RPMI7951 (cell line): ENCODE measurements at regions not wholly inside any gene's neighbourhood (a gene's known extent, or its start where the extent isn't known, plus 50 kb on each side); places are given as distances from the start of the nearest gene placed in this dataset.
A peak's percentile ranks its signal among the peaks of the same experiment; 100 is the strongest.

ENCODE experiments used
- DNase-seq: peaks from one replicate; pipeline ENCODE4 v3.0.0-alpha.2; 2012; ENCODE audit warnings: low read depth

DNA sequence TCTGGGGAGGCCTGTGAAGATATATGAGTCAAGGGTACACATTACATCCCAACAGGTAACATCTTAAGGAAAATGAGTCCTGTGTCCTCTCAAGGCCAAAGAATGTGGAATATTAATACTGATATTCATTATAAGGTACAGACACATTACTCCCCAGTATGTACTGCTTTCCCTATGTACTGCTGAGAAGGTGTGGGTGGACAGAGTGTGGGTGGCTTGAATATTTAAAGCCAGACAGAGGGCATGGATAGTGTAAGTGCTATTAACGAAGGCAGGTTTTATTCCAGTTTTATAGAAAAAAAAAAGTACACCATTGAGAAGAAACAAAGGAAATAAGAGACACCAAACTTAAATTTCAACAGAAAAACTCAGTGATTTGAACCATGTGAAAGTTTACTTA lies 1054.4 kb downstream of the XPNPEP1 start:
- DNase-seq = no peak

DNA sequence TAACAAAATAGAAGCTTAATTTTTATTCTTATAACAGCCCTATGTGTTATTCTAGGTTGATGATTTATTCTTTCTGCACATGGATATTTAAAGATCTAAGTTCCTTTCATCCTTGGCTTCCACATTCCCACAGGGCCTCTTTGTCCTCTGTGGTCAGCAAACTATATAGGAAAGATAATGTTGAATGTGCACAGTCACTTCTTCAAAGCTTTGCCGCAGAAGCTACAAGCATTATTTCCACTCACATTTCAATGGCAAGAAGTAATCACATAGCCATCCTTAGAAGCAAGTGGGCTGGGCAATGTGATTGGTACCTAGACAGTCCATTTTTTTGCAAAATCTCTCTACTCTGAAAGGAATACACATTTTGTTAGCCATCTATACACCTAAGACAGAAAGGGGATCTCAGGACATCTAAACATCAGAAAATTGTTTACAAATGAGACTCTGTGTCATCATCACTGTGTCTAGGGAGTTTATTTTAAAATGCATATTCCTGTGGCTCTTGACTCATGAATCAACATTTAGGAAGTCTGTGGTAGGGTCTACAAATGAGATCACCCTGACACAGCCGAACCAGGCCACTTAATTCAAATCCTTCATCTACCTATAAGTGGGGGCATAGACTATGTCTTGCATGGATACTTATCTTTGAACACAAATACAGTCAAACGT lies 1060.5 kb downstream of the XPNPEP1 start:
- peak; percentile 10 for DNase-seq

DNA sequence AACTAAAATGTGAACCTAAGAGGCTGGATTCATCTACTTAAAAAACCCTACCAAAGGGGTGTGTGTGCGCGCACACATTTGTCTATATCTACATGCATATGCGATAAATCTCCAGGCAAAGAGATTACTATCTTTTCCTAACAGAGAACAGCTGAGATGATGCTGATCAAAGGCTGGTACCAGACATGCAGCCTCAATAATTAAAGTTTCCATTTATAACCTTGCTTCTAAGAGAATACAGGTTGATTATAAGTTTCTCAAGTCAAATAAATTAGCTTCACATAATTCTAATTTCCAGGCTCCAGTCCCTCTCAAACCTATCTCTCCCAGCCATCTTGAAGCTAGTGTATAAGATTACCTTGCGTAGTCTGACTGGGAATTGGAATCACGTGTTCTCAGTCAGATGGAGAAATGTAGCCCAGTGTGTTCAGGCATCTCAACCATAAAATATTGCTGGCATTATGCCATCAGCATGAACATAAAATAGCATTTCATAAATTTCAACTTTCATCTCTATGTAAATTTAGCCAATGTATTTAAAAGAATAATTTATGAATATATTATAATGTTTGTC lies 1062.0 kb downstream of the XPNPEP1 start:
- no peak for DNase-seq

DNA sequence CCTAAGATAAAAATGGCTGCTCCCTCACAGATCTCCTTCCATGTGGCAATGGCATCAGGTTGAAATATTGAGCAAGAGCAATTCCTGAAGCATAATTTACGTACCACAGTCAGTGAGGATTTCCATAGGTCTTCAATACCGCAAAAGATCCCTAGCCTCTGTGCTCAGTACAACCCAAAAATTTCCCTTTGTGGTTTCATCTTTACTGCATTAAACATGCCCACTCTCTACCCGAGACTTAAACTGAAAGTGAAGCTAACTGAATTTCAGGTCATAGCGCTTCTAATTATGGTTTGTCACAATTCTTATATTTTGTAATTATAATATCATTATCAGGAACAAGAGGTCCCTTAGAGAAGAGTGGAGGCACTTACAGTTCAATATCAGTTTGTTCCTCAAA lies 1071.1 kb downstream of the XPNPEP1 start:
- DNase-seq = peak; percentile 37

DNA sequence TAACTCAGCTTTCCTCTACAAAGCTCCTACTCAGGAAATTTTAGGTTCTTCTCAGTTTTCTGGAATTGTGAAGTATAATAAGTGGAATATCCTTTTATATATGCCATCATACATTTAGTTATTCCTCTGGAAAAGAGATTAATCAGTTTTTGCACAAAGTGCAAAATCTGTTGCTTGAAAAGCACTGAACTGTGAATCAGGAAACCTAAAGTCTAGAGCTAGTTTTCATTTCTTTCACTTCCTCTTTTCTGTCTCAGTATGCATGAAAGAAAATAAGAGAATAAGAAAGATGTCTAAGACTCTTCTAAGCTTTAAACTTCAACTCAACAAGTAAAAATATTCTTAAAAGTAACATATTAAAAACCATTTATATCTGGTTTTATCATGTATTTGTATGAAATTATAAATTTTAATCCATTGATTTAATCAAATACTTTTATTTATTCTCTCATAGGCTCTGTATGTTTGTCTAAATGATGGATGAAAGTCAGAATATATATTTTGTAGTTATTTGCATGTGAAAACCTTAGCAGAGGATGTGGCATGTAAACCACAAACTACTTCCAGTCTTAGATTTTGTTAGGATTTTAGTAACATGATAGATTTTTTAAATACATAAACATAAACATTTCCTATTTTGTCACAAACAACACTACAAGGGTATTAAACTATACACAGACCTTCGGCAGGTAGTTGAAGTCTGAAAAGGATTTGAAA lies 1073.0 kb downstream of the XPNPEP1 start:
- DNase-seq = no peak

DNA sequence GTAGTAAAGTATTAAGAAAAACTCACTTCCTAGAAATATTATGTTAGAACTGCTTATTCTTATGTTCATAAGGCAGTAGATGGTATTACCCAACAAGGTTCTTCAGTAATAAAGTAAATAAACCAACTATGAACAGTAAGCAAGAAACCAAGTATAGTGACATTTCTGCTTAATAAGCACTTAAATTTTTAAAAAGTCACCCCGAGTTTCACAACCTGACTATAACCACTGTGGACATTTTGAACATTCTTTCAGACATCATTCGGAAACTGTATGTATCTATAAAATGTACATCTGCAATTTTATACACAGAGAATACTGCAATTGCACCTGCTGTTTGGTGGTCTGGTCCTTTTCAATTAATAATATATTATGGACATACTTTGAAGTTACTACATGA lies 1073.6 kb downstream of the XPNPEP1 start:
- no peak for DNase-seq

DNA sequence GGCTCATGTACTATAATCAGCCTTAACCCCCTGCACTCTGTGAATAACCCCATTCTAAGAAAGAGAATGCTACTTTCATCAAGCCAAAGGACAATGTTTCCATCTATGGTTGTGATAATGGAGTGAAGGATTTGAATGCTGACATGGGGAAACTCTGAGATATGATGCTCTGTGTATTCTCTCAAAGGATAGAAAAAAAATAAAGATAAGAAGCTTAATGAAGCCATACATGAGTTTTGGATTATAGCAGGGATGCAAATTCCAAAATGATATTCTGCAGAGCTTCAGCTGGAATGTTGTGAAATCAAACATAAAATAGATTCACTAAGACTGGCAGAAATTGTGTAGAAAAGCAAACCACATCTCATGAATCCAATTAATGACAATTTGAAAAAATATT lies 1074.1 kb downstream of the XPNPEP1 start:
- no peak for DNase-seq

DNA sequence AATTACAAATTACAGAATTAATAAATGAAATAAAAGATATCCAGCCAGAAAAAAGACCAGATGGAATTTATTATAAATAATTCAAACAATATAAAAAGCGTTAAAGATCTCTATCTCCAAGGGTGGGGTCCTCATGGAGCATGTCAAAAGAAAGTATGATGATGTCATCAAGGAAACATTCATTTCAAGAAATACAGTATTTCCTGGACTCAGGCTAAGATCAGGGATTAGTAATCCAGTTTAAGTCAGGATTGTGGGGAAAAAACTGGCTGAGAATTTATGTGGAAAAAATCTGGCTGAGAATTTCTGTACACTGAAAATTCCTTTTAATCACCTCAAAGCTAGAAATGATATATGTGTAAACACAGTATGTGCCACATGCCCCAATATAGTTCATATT lies 1075.3 kb downstream of the XPNPEP1 start:
- DNase-seq = peak; percentile 9

DNA sequence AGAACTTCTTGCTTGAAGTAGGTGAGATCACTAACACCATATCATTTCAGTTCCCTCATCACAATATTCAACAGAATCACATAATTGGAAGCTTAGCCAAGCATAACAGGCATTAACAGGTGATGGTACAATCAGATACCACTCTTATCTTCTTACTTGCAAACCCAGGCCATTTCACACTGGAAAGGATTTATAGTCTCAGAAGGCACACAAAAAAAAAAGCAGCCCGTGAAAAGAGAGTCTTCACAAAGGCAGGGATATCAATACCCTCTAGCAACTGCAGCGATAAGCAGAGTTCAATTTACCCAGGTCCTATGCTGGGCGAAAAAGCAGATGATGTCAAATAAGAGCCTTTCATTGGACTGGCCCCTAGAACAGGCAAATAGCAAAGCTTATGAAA lies 1082.4 kb downstream of the XPNPEP1 start:
- DNase-seq = no peak

DNA sequence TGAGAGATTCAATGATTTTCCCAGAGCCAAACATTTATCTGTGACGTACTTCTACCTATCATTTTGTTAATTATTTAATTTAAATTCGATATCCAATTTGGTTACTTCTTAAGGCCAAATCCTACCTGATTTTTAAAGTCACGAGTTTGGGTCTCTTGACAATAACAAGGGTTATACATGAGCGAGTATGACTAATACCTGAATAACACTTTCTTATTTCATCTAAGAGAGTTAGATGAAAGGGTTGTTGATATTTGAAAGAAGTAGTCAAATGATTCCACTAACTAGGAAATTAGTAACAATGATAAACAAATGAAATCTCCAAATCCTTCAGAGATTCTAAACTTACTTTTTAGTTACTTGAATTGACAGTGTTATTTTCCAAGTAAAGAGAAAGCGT lies 1086.9 kb downstream of the XPNPEP1 start:
- DNase-seq = no peak

DNA sequence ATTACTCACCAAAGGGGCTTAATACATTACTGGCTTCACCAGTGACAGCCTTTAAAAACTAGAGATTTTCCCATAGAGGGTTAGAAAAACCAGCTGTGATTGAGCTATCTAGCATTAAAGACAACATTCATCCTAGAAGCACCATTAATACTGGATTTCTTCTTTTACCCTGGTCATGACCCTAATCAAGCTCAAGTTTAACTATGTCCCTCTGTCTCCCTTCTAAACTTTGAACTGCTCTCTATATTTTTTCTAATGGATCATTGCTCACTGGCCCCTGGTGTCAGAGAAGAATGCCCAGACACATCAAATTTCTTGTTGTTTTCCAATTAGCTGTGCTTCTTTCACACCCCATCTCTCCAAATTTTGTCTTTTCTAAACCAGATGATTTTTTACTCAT lies 1101.3 kb downstream of the XPNPEP1 start:
- DNase-seq = no peak

DNA sequence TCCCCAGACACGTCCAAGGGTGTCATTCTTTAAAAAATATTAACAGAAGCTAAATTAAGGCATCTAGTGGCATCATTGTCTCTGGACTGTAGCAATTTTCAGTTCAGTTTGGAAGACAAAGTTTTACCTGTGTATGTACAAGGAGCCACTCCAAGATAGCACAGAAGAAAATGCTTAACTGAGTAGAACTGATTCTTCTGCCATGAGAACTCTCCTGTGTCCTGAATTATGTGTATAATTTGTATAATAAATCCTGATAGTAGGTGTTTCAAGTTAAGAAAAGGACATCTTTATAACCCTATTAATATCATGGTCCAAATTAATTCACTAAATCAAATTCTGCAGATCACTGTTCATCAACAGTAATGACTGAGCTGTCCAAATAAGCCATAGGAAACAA lies 1104.0 kb downstream of the XPNPEP1 start:
- no peak for DNase-seq

DNA sequence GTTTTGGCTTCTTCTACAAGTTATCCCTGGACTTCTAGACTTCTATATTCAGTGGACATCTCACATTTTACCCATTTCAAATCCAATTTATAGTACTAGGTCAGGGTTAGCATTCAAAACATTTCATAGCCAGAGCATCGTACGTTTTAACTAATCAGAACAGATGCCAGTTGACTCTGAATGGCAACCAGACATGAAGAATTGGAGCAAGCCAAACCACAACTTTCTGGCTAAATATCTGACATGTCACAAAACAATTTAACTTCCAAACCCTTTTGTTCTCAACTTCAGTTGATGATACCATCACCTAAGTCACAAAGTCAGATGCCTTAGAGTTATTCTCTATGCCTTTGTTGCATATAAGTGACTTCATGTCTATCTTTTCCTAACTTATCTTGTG lies 1105.7 kb downstream of the XPNPEP1 start:
- DNase-seq = no peak

DNA sequence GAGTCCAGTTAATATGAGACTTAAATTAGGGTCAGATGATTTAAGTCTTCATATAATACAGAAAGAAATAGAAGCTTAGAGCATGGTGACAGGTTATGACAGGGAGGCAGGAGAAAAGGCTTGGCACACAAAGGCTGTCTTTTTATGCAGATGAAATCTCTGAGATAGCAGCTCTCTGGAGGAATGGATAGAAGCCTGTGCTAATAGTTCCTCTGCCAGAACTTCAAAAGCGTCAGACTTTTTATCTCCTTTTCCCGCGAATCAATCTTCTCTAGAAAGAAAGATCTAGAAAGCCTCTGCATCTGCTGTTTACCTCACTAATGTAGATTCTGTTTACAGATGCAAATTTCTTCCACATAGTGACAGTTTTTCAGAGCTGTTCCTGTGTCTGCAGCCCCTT lies 1106.2 kb downstream of the XPNPEP1 start:
- DNase-seq = no peak

DNA sequence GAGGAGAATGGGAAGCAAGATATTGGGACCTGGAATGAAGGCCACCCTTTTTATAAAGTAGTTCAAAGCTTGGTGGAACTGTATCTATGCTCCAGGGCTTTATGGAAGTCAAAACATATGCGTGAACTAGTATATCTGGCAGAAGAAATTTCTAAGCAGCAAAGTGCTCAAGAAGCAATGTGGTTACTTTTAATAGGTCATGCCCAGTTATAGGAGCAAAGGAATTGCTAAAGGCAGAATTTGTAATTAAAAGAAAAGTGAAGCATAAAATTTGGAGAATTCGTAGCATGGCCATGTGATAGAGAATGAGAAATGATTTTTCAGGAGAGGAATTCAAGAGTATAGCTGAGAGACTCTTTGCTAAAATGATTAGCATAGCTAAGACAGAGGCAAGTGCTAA lies 1110.4 kb downstream of the XPNPEP1 start:
- no peak for DNase-seq

DNA sequence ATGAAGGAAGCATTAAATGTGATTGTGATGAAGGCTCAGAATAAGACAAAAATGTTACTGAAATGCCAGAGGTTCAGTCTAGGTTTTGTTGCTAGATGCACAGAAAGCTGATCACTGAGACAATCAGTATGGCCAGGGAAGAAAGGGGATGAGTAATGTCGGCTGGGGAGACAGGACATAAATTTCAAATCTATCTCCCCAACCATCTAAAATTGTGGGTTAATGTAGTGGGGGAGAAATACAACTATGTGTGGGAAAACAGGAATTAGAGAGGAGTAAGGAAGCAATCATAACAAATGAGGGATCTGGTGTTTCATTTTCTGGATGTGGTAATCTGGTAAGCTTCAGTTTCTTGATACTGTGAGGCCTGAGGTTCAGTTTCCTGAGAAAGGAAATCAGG lies 1111.0 kb downstream of the XPNPEP1 start:
- DNase-seq = no peak

DNA sequence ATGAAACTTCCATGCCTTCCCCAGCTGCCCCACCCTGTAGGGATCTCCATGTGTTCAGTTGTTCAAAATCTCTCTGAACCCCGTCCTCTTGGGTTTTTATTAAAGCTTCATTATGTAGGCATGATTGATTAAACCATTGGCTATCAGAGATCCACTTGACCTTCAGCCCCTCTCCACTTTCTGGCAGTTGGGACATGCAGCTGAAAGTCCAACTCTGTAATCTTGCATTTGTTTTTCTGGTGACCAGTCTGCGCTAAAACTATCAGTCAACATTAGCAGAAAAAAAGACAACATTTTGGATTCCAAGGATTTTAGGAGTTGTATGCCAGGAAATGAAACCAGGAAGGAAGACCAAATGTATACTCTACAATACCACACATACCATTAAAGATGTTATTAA lies 1115.1 kb downstream of the XPNPEP1 start:
- DNase-seq = no peak

DNA sequence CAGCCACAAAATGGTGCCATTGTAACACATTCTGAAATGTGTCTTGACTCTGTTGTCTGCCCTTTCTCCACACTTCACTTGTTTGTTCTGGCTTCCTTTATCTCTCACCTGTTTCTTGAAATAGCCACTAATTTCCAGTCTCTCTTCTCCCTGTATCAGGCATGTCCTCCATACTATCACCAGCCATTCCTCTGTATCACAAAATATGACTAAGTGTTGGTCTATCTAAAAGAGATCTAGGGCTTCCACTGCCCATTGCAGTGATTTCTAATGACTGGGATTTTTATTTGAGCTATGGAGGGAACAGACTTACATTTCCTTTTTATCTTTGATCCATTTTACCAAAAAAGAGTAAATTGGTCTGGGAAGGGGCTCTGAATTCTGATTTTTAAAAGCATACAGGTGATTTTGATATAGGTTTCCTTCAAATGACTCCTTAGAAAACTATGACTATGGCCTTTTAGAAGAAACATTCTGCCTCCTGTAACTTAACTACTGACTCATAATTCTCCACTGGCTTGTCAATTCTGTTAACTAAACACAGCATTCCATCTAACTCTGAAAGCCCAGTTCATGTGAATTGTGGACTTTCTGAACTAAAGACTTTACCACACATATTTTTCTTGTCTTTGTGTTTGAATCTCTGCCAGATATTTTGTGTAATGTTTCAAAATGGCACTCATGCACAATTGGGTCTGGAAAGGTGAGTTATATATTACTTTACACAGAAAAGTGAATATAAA lies 1121.4 kb downstream of the XPNPEP1 start:
- peak; percentile 34 for DNase-seq

DNA sequence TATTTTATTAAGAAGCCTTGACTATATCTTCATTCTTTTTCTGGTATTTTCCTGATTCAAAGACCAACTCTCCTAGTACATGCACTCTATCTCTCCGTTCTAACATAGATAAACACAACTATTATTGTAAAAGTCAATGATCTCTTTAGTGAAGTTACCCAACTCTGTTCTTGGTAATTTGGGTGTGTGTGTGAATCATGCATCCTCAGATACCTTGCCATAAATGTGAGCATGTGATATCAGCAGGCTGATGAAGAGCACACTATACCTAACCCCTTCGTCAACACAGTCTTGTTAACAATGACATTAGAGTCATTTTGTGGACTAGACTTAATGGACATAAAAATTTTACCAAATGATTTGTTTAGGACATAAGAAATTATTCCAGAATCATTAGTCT lies 1122.1 kb downstream of the XPNPEP1 start:
- no peak for DNase-seq

DNA sequence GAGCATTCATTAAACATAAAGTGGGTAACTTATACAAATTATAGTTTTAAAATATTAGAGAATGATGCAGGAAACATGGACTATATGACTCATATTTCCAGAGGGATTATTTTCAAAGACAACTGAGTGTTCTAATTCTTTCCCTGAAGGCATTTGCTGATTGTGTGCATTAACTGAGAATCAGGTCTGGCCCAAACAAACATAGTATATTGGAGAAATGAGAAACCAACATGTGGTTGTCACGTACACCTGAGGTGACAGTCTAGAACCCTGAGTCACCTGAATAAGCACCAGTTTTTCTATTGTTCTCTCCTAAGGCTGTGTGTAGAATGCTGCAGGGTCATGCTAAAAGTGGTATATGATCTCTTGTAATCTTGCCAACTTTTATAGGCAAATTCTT lies 1125.7 kb downstream of the XPNPEP1 start:
- no peak for DNase-seq

DNA sequence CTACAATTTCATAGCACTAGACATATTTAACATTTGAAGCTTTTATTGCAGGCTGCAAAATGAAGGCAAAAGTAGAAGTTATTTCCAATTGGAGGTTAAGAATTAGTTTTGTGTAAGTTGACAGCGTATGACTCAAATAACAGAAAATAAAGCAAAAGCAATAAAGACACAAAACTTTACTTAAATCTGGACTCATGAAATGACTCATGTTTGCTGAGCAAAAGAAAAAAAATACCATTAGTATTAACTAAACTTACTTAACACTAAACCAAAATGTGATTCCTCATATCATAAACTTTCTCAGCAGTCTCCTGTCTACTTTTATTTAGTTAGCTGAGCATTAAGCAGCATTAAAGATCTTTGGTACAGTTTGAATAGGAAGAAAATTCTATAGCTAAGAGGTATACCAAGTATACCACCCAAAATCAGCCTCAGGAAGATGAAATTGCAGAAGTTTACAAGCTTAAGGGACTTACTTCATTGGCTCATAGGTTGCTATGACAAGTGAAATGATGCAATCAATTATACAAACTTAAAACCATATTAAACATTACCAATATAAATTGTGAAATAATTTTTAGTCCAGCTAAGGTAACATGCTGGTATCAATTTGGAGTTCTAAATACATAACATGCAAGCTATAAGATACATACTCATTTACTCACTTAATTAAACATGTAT lies 1131.4 kb downstream of the XPNPEP1 start:
- no peak for DNase-seq

DNA sequence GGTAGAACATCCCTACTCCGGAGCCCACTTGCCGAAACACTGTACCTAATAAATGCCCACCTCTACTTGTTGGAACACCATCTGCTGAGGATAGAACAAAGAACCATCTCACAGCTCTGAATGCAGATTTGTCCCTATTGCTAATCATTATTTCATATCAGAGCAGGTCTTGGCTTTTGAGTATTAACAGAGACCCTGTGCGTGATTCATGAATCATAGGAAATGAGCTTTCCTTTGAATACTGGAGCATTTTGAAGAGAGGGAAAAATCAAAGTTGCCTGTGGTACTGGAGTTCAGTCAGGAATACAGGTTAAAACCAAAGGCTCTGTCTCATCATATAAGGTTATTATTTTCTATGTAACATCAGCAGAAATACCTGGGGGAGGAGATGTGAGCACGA lies 1132.3 kb downstream of the XPNPEP1 start:
- DNase-seq = no peak
